Liver (tissue), 8 donors: ENCODE measurements at regions not wholly inside any gene's neighbourhood (a gene's known extent, or its start where the extent isn't known, plus 50 kb on each side); places are given as distances from the start of the nearest gene placed in this dataset.

ENCODE experiments used
- DNase-seq: peaks from one replicate; pipeline ENCODE4 v3.0.0-alpha.2; 2017; ENCODE audit warnings: low spot score
- H3K27ac ChIP-seq, 2 donors: one replicate each; pipeline ENCODE4 v1.7.0; 2013; ENCODE audit warnings: inconsistent platforms in 2 of 2, low read length in 2 of 2, control low read depth in 1 of 2, low read depth in 1 of 2, mild to moderate bottlenecking in 1 of 2
- H3K27me3 ChIP-seq, 4 donors: one replicate each; pipeline versions ENCODE4 v1.6.1 to v1.7.0; 2013; ENCODE audit warnings: low read length in 3 of 4, inconsistent platforms in 1 of 4, mild to moderate bottlenecking in 1 of 4, moderate library complexity in 1 of 4; ENCODE audit not compliant: control insufficient read depth in 4 of 4, insufficient read depth in 4 of 4
- H3K36me3 ChIP-seq, 4 donors: one replicate each; pipeline versions ENCODE4 v1.6.1 to v1.7.0; 2013; ENCODE audit warnings: low read length in 3 of 4, mild to moderate bottlenecking in 3 of 4, low read depth in 1 of 4, moderate library complexity in 1 of 4; ENCODE audit not compliant: control insufficient read depth in 4 of 4, insufficient read depth in 3 of 4
- H3K4me1 ChIP-seq, 4 donors: one replicate each; pipeline versions ENCODE4 v1.6.1 to v1.7.0; 2013; ENCODE audit warnings: low read length in 3 of 4, mild to moderate bottlenecking in 3 of 4, moderate library complexity in 1 of 4; ENCODE audit not compliant: control insufficient read depth in 4 of 4, insufficient read depth in 4 of 4
- H3K4me3 ChIP-seq, 3 donors: one replicate each; pipeline versions ENCODE4 v1.6.1 to v1.7.0; 2013; ENCODE audit warnings: low read length in 3 of 3, control low read depth in 1 of 3, low read depth in 1 of 3, mild to moderate bottlenecking in 1 of 3
- H3K9ac ChIP-seq, 2 donors: one replicate each; pipeline ENCODE4 v1.7.0; 2013; ENCODE audit warnings: low read length in 2 of 2, mild to moderate bottlenecking in 2 of 2, moderate library complexity in 2 of 2, control low read depth in 1 of 2, low read depth in 1 of 2
- H3K9me3 ChIP-seq, 4 donors: one replicate each; pipeline versions ENCODE4 v1.6.1 to v1.7.0; 2013; ENCODE audit warnings: low read length in 3 of 4; ENCODE audit not compliant: control insufficient read depth in 4 of 4
- ATF3 ChIP-seq: IDR thresholded peaks from 2 replicates; pipeline ENCODE4 v1.6.1; 2016; ENCODE audit warnings: antibody characterized with exemption
- EGR1 ChIP-seq, 2 donors: IDR thresholded peaks; 2 replicates each; pipeline ENCODE4 v1.6.1; 2016 to 2018; ENCODE audit warnings: antibody characterized with exemption in 2 of 2, low read depth in 2 of 2
- FOXA1 ChIP-seq: IDR thresholded peaks from 2 replicates; pipeline ENCODE4 v1.6.1; 2016; ENCODE audit warnings: antibody characterized with exemption
- FOXA2 ChIP-seq: IDR thresholded peaks from 2 replicates; pipeline ENCODE4 v1.6.1; 2016; ENCODE audit warnings: antibody characterized with exemption
- GABPA ChIP-seq, 2 donors: IDR thresholded peaks in 1 of 2; conservative IDR thresholded peaks in 1 of 2; 2 replicates each; pipeline ENCODE4 v1.6.1; 2016; ENCODE audit warnings: antibody characterized with exemption in 2 of 2, mild to moderate bottlenecking in 1 of 2, moderate library complexity in 1 of 2
- HNF4A ChIP-seq, 2 donors: conservative IDR thresholded peaks; 2 replicates each; pipeline ENCODE4 v1.6.1; 2016; ENCODE audit warnings: antibody characterized with exemption in 2 of 2, mild to moderate bottlenecking in 2 of 2
- HNF4G ChIP-seq: IDR thresholded peaks from 2 replicates; pipeline ENCODE4 v1.6.1; 2016; ENCODE audit warnings: antibody characterized with exemption
- MAX ChIP-seq: IDR thresholded peaks from 2 replicates; pipeline ENCODE4 v1.6.1; 2016; ENCODE audit warnings: antibody characterized with exemption
- NR2F2 ChIP-seq: IDR thresholded peaks from 2 replicates; pipeline ENCODE4 v1.6.1; 2016; ENCODE audit warnings: antibody characterized with exemption
- RAD21 ChIP-seq, 2 donors: IDR thresholded peaks; 2 replicates each; pipeline ENCODE4 v1.6.1; 2016; ENCODE audit warnings: antibody characterized with exemption in 2 of 2, mild to moderate bottlenecking in 2 of 2
- REST ChIP-seq: IDR thresholded peaks from 2 replicates; pipeline ENCODE4 v1.6.1; 2016; ENCODE audit warnings: antibody characterized with exemption, mild to moderate bottlenecking
- RXRA ChIP-seq, 2 donors: IDR thresholded peaks; 2 replicates each; pipeline ENCODE4 v1.6.1; 2017 to 2018; ENCODE audit warnings: antibody characterized with exemption in 2 of 2, mild to moderate bottlenecking in 1 of 2
- TAF1 ChIP-seq: conservative IDR thresholded peaks from 2 replicates; pipeline ENCODE4 v1.6.1; 2016; ENCODE audit warnings: antibody characterized with exemption, mild to moderate bottlenecking
- YY1 ChIP-seq: IDR thresholded peaks from 2 replicates; pipeline ENCODE4 v1.6.1; 2016; ENCODE audit warnings: antibody characterized with exemption, mild to moderate bottlenecking
- ZBTB33 ChIP-seq: IDR thresholded peaks from 2 replicates; pipeline ENCODE4 v1.6.1; 2016; ENCODE audit warnings: antibody characterized with exemption
- WGBS: extraction: QIAGEN DNeasy Blood & Tissue Kit; methylation state at CpG from one replicate; pipeline ENCODE4 v1.1.7; 2013; 5-methylcytosine and 5-hydroxymethylcytosine counted together
- TF ChIP-seq, protein P1 (sequence below): fragments of 150-350 bp; IDR thresholded peaks from 2 replicates; pipeline ENCODE4 v1.5.1; 2017; ENCODE audit warnings: improper control_type of control experiment, low read depth, low read length; ENCODE audit not compliant: missing input control
- donor health status: healthy.
- donor health status: healthy.
- donor health status: healthy.
- donor health status: healthy.
- donor health status: healthy.

DNA sequence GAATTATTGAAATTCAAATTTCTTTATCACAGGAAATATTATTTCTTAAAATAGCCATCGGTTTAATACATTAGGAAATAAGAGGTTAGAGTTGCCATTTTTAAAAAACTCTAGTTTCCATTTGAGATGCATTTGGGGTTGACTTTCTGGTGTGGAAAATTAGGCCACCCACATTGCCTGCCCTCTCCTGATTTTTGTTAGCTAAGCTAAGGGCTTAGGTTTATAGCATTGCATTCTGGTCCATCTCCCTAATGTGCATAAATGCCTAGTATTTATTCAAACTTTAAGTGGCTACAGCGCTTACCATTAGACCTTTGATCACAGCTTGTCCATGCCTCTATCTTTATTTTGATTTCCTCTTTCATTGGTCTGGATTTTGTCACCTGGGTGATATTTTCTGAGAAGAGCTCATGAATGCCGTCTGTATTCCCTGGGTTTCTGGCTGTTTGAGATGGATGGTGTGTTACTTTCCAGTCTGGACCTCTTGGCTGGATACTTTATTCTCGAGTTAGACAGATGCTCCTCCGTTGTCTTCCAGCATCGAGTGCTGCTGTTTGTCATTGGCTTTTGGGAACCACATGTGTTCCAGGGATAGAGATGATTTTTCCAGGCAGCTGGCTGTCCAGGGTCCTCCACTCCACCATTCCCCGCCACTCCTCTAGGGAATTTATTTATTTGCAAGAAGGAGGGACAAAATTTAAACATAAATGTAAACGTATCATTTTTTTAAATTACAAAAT lies 120.3 kb downstream of the KATNIP start:
- WGBS, result 93% methylated on average over 8 of the region's 8 CpGs
- no peak overlapping the region for H3K9ac ChIP-seq
- H3K4me1 ChIP-seq, result no peaks in the 10 kb centered on the region
- peaks cover 0 to 2% (median 0%) of the 10 kb centered on the region in 4 donors for H3K36me3 ChIP-seq
- no peak overlapping the region for H3K27ac ChIP-seq
- no peak for TF ChIP-seq GABPA (IDR thresholded peaks at IDR 0.05 in 1 of 2, conservative IDR thresholded peaks at IDR 0.05 in 1 of 2)
- TF ChIP-seq EGR1 (IDR thresholded peaks at IDR 0.05; ENCODE audit: low read depth in 2 of 2), result no peak
- TF ChIP-seq YY1, result no peak
- no peaks in the 10 kb centered on the region for H3K27me3 ChIP-seq
- H3K4me3 ChIP-seq, result no peak overlapping the region
- no peaks in the 10 kb centered on the region for H3K9me3 ChIP-seq
- DNase-seq, result no peak

DNA sequence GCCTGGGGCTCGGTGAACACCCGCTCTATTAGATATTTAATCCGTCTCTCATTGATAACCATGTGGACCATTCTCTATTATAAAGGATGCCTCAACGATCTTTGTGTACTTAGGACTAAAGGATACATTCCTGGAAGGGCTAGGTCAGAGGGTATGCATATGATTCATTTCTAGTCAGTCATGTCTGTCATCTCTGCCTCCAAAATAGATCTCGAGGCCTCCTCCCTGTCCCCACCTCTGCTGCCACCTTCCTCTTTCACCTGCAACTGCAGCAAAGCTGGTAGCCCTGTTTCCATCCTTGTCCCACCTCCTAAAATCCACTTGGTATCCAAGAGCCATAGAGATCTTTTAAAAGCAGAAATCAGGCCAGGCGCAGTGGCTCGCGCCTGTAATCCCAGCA lies 121.5 kb downstream of the KATNIP start:
- Histone ChIP-seq H3K27me3 (no peaks in the 10 kb centered on the region), H3K27ac (no peak overlapping the region), H3K4me1 (no peaks in the 10 kb centered on the region), H3K9me3 (no peaks in the 10 kb centered on the region), H3K9ac (no peak overlapping the region), H3K36me3 (peaks cover 0 to 1% (median 0%) of the 10 kb centered on the region in 4 donors), H3K4me3 (no peak overlapping the region)
- no peak for DNase-seq
- WGBS, result 96% methylated on average over 8 of the region's 8 CpGs
- TF ChIP-seq MAX, result no peak
- no peak for TF ChIP-seq HNF4A (conservative IDR thresholded peaks at IDR 0.05)
- no peak for TF ChIP-seq TAF1
- no peak for TF ChIP-seq FOXA1
- no peak for TF ChIP-seq ATF3
- no peak for TF ChIP-seq NR2F2
- no peak for TF ChIP-seq HNF4G
- no peak for TF ChIP-seq ZBTB33
- no peak for TF ChIP-seq RAD21 (IDR thresholded peaks at IDR 0.05)

DNA sequence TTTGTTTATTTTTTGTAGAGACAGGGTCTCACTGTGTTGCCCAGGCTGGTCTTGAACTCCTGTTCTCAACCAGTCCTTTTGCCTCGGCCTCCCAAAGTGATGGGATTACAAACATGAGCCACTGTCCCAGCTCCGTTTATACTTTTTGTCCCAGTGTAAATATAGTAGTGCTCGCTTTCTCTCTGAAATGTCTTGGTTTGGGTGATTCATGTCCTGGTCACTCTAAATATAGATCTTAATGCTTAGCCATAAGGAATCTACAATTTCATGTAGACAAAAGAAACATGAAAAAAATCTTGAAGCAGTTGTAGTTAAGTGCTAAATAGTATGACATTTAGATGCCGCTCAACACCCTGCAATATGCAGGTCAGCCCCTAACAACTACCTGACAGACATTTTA lies 126.9 kb downstream of the KATNIP start:
- Histone ChIP-seq H3K27me3 (no peaks in the 10 kb centered on the region), H3K4me1 (no peaks in the 10 kb centered on the region), H3K4me3 (no peak overlapping the region), H3K9ac (no peak overlapping the region), H3K36me3 (peaks cover 4 to 10% (median 8%) of the 10 kb centered on the region in 4 donors), H3K9me3 (no peaks in the 10 kb centered on the region), H3K27ac (no peak overlapping the region)
- WGBS, result 96% methylated on average over 4 of the region's 4 CpGs
- DNase-seq, result no peak
- no peak for TF ChIP-seq RXRA (IDR thresholded peaks at IDR 0.05)
- no peak for TF ChIP-seq EGR1 (IDR thresholded peaks at IDR 0.05; ENCODE audit: low read depth in 2 of 2)
- TF ChIP-seq ZBTB33, result no peak
- TF ChIP-seq, protein P1, sequence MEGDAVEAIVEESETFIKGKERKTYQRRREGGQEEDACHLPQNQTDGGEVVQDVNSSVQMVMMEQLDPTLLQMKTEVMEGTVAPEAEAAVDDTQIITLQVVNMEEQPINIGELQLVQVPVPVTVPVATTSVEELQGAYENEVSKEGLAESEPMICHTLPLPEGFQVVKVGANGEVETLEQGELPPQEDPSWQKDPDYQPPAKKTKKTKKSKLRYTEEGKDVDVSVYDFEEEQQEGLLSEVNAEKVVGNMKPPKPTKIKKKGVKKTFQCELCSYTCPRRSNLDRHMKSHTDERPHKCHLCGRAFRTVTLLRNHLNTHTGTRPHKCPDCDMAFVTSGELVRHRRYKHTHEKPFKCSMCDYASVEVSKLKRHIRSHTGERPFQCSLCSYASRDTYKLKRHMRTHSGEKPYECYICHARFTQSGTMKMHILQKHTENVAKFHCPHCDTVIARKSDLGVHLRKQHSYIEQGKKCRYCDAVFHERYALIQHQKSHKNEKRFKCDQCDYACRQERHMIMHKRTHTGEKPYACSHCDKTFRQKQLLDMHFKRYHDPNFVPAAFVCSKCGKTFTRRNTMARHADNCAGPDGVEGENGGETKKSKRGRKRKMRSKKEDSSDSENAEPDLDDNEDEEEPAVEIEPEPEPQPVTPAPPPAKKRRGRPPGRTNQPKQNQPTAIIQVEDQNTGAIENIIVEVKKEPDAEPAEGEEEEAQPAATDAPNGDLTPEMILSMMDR, result no peak
- TF ChIP-seq HNF4A (conservative IDR thresholded peaks at IDR 0.05), result no peak
- TF ChIP-seq TAF1, result no peak
- TF ChIP-seq FOXA2, result no peak
- no peak for TF ChIP-seq YY1
- no peak for TF ChIP-seq MAX
- TF ChIP-seq REST, result no peak
- no peak for TF ChIP-seq GABPA (IDR thresholded peaks at IDR 0.05 in 1 of 2, conservative IDR thresholded peaks at IDR 0.05 in 1 of 2)
- TF ChIP-seq NR2F2, result no peak
- no peak for TF ChIP-seq RAD21 (IDR thresholded peaks at IDR 0.05)
